ENCODE measurements at regions not wholly inside any gene's neighbourhood (a gene's known extent, or its start where the extent isn't known, plus 50 kb on each side); places are given as distances from the start of the nearest gene placed in this dataset.
"Not testable (repeated sequence)": the region's sequence is repeated elsewhere in the genome, so short reads cannot be mapped to it uniquely, and the experiment has no call there.

GRCh38 chr5:21341203-21341947, 1353.4 kb upstream of the CDH18 start:
- not testable (repeated sequence) for H4K20me1 ChIP-seq (ENCODE audit: insufficient read depth, low read length); H3K9me3 ChIP-seq (ENCODE audit: insufficient read depth, low read length, severe bottlenecking); H3K36me3 ChIP-seq (ENCODE audit: insufficient read depth, low read length); H3K4me1 ChIP-seq (ENCODE audit: insufficient read depth, low read length); H3K27ac ChIP-seq (ENCODE audit: low read length); H3K27me3 ChIP-seq (ENCODE audit: insufficient read depth, low read length, poor library complexity); H3K4me2 ChIP-seq (ENCODE audit: insufficient read depth, low read length); H3K79me2 ChIP-seq (ENCODE audit: insufficient read depth, low read length)
- Histone ChIP-seq H3K4me3 (ENCODE audit: low read depth in 1 of 2, low read length in 2 of 2) (peak overlapping the region; percentile 9 to 50; a peak in 3 of 4 replicates), H3K9ac (ENCODE audit: low read depth, low read length) (peak overlapping the region; percentile 44; the same call in 1 of the 2 replicates), H2AFZ (ENCODE audit: low read depth, low read length) (0 out of 2 replicates have a peak overlapping the region, but pooled peaks have one; percentile 26)
- DNase-seq, result peak; percentile 66
- peak; percentile 43 for TF ChIP-seq CTCF (IDR thresholded peaks at IDR 0.05; ENCODE audit: borderline replicate concordance, extremely low read depth, low read length, poor library complexity, severe bottlenecking)
- ATAC-seq (ENCODE audit: insufficient read depth, low read depth), result peak; percentile 81

GRCh38 chr5:21340233-21340632, 1352.2 kb upstream of the CDH18 start:
- not testable (repeated sequence) for H3K27ac ChIP-seq (ENCODE audit: low read length); H3K79me2 ChIP-seq (ENCODE audit: insufficient read depth, low read length); DNase-seq; ATAC-seq (ENCODE audit: insufficient read depth, low read depth); H3K4me3 ChIP-seq (ENCODE audit: low read depth in 1 of 2, low read length in 2 of 2); H2AFZ ChIP-seq (ENCODE audit: low read depth, low read length); H3K4me1 ChIP-seq (ENCODE audit: insufficient read depth, low read length); H3K27me3 ChIP-seq (ENCODE audit: insufficient read depth, low read length, poor library complexity); H3K9me3 ChIP-seq (ENCODE audit: insufficient read depth, low read length, severe bottlenecking); H4K20me1 ChIP-seq (ENCODE audit: insufficient read depth, low read length); H3K36me3 ChIP-seq (ENCODE audit: insufficient read depth, low read length); H3K4me2 ChIP-seq (ENCODE audit: insufficient read depth, low read length); H3K9ac ChIP-seq (ENCODE audit: low read depth, low read length)

GRCh38 chr5:21336478-21336877, 1348.5 kb upstream of the CDH18 start:
- H3K79me2 ChIP-seq (ENCODE audit: insufficient read depth, low read length); H3K36me3 ChIP-seq (ENCODE audit: insufficient read depth, low read length); H3K4me1 ChIP-seq (ENCODE audit: insufficient read depth, low read length); H3K9me3 ChIP-seq (ENCODE audit: insufficient read depth, low read length, severe bottlenecking); H3K27ac ChIP-seq (ENCODE audit: low read length); ATAC-seq (ENCODE audit: insufficient read depth, low read depth); DNase-seq; H3K4me3 ChIP-seq (ENCODE audit: low read depth in 1 of 2, low read length in 2 of 2); H3K4me2 ChIP-seq (ENCODE audit: insufficient read depth, low read length); H4K20me1 ChIP-seq (ENCODE audit: insufficient read depth, low read length); H2AFZ ChIP-seq (ENCODE audit: low read depth, low read length); H3K9ac ChIP-seq (ENCODE audit: low read depth, low read length); H3K27me3 ChIP-seq (ENCODE audit: insufficient read depth, low read length, poor library complexity): not testable (repeated sequence)

- H3K4me3 ChIP-seq (ENCODE audit: low read depth in 1 of 2, low read length in 2 of 2); H3K9ac ChIP-seq (ENCODE audit: low read depth, low read length); H3K27me3 ChIP-seq (ENCODE audit: insufficient read depth, low read length, poor library complexity); H3K36me3 ChIP-seq (ENCODE audit: insufficient read depth, low read length); H2AFZ ChIP-seq (ENCODE audit: low read depth, low read length); DNase-seq; H3K79me2 ChIP-seq (ENCODE audit: insufficient read depth, low read length); H3K4me2 ChIP-seq (ENCODE audit: insufficient read depth, low read length); H3K4me1 ChIP-seq (ENCODE audit: insufficient read depth, low read length); H4K20me1 ChIP-seq (ENCODE audit: insufficient read depth, low read length); H3K27ac ChIP-seq (ENCODE audit: low read length); H3K9me3 ChIP-seq (ENCODE audit: insufficient read depth, low read length, severe bottlenecking); ATAC-seq (ENCODE audit: insufficient read depth, low read depth): not testable (repeated sequence)
Observed at GRCh38 chr5:21315376-21315775, 1327.4 kb upstream of the CDH18 start.

GRCh38 chr5:21301205-21301604, 1313.2 kb upstream of the CDH18 start:
- H3K9ac ChIP-seq (ENCODE audit: low read depth, low read length); H4K20me1 ChIP-seq (ENCODE audit: insufficient read depth, low read length); H3K79me2 ChIP-seq (ENCODE audit: insufficient read depth, low read length); DNase-seq; H3K27ac ChIP-seq (ENCODE audit: low read length); H3K4me3 ChIP-seq (ENCODE audit: low read depth in 1 of 2, low read length in 2 of 2); H2AFZ ChIP-seq (ENCODE audit: low read depth, low read length); H3K36me3 ChIP-seq (ENCODE audit: insufficient read depth, low read length); H3K4me1 ChIP-seq (ENCODE audit: insufficient read depth, low read length); H3K4me2 ChIP-seq (ENCODE audit: insufficient read depth, low read length); H3K9me3 ChIP-seq (ENCODE audit: insufficient read depth, low read length, severe bottlenecking); ATAC-seq (ENCODE audit: insufficient read depth, low read depth); H3K27me3 ChIP-seq (ENCODE audit: insufficient read depth, low read length, poor library complexity): not testable (repeated sequence)

- not testable (repeated sequence) for H4K20me1 ChIP-seq (ENCODE audit: insufficient read depth, low read length); H2AFZ ChIP-seq (ENCODE audit: low read depth, low read length); H3K27ac ChIP-seq (ENCODE audit: low read length); H3K4me2 ChIP-seq (ENCODE audit: insufficient read depth, low read length); H3K79me2 ChIP-seq (ENCODE audit: insufficient read depth, low read length); ATAC-seq (ENCODE audit: insufficient read depth, low read depth); H3K9ac ChIP-seq (ENCODE audit: low read depth, low read length); H3K9me3 ChIP-seq (ENCODE audit: insufficient read depth, low read length, severe bottlenecking); H3K36me3 ChIP-seq (ENCODE audit: insufficient read depth, low read length); H3K27me3 ChIP-seq (ENCODE audit: insufficient read depth, low read length, poor library complexity); DNase-seq; H3K4me1 ChIP-seq (ENCODE audit: insufficient read depth, low read length); H3K4me3 ChIP-seq (ENCODE audit: low read depth in 1 of 2, low read length in 2 of 2)
Observed at GRCh38 chr5:21274361-21274760, 1286.4 kb upstream of the CDH18 start.

Data from DND-41 (cell line).